GM12875 (cell line): ENCODE measurements at regions not wholly inside any gene's neighbourhood (a gene's known extent, or its start where the extent isn't known, plus 50 kb on each side); places are given as distances from the start of the nearest gene placed in this dataset.

Experiments
- H3K4me3 ChIP-seq: one replicate; pipeline ENCODE4 v1.5.1; 2011; ENCODE audit warnings: low read depth, low read length, control low read depth
- CTCF ChIP-seq: IDR thresholded peaks from 2 replicates; pipeline ENCODE4 v1.5.1; 2011; ENCODE audit warnings: low read depth, mild to moderate bottlenecking, control low read depth, inconsistent platforms, low read length, moderate library complexity, borderline replicate concordance; ENCODE audit not compliant: insufficient read depth

GRCh38 chr2:41678639-41679038 lies 369.2 kb upstream of the PKDCC start:
- no peak for TF ChIP-seq CTCF
- H3K4me3 ChIP-seq: no peak overlapping the region

- H3K4me3 ChIP-seq: no peak overlapping the region
- no peak for TF ChIP-seq CTCF
Observed at GRCh38 chr2:41686156-41686555, 361.7 kb upstream of the PKDCC start.

GRCh38 chr2:41691561-41691960 lies 356.3 kb upstream of the PKDCC start:
- H3K4me3 ChIP-seq: no peak overlapping the region

GRCh38 chr2:41694536-41695049 lies 353.2 kb upstream of the PKDCC start:
- TF ChIP-seq CTCF: no peak
- H3K4me3 ChIP-seq: no peak overlapping the region

More at GRCh38 chr2:41691561-41691960, 356.3 kb upstream of the PKDCC start:
- TF ChIP-seq CTCF: no peak

- TF ChIP-seq CTCF: no peak
- H3K4me3 ChIP-seq: no peak overlapping the region
Observed at GRCh38 chr2:41695198-41696113, 352.4 kb upstream of the PKDCC start.

GRCh38 chr2:41697389-41697788 lies 350.4 kb upstream of the PKDCC start:
- H3K4me3 ChIP-seq: no peak overlapping the region
- TF ChIP-seq CTCF: no peak
